IMR-90 (cell line): ENCODE measurements at regions not wholly inside any gene's neighbourhood (a gene's known extent, or its start where the extent isn't known, plus 50 kb on each side); places are given as distances from the start of the nearest gene placed in this dataset.

ENCODE experiments used
- BHLHE40 ChIP-seq: fragments of 150-350 bp; IDR thresholded peaks from 2 replicates; pipeline ENCODE4 v1.6.1; 2016; ENCODE audit warnings: mild to moderate bottlenecking, low read depth, low read length
- CEBPB ChIP-seq: IDR thresholded peaks from 2 replicates; pipeline ENCODE4 v1.6.1; 2012; ENCODE audit warnings: low read depth, low read length, improper control_type of control experiment
- FOS ChIP-seq: fragments of 150-350 bp; IDR thresholded peaks from 2 replicates; pipeline ENCODE4 v1.6.1; 2016; ENCODE audit warnings: low read depth, low read length
- MAFK ChIP-seq: IDR thresholded peaks from 2 replicates; pipeline ENCODE4 v1.6.1; 2012; ENCODE audit warnings: low read depth, low read length, improper control_type of control experiment
- MAZ ChIP-seq: IDR thresholded peaks from 2 replicates; pipeline ENCODE4 v1.6.1; 2012; ENCODE audit warnings: low read depth, mild to moderate bottlenecking, low read length, improper control_type of control experiment, moderate library complexity, borderline replicate concordance
- MXI1 ChIP-seq: IDR thresholded peaks from 2 replicates; pipeline ENCODE4 v1.6.1; 2012; ENCODE audit warnings: low read depth, mild to moderate bottlenecking, low read length, moderate library complexity, borderline replicate concordance
- POLR2A ChIP-seq: IDR thresholded peaks from 2 replicates; pipeline ENCODE4 v1.6.1; 2012; ENCODE audit warnings: mild to moderate bottlenecking, low read depth, low read length
- RAD21 ChIP-seq: IDR thresholded peaks from 2 replicates; pipeline ENCODE4 v1.6.1; 2012; ENCODE audit warnings: low read length, improper control_type of control experiment
- RCOR1 ChIP-seq: IDR thresholded peaks from 2 replicates; pipeline ENCODE4 v1.6.1; 2012; ENCODE audit warnings: mild to moderate bottlenecking, low read length, improper control_type of control experiment; ENCODE audit not compliant: insufficient replicate concordance
- RFX5 ChIP-seq: IDR thresholded peaks from 2 replicates; pipeline ENCODE4 v1.8.0; 2012; ENCODE audit warnings: low read depth, mild to moderate bottlenecking, low read length, moderate library complexity
- SMC3 ChIP-seq: fragments of 150-350 bp; IDR thresholded peaks from 2 replicates; pipeline ENCODE4 v1.6.1; 2016; ENCODE audit warnings: low read depth, mild to moderate bottlenecking, antibody characterized with exemption, low read length, moderate library complexity
- TF ChIP-seq, protein P1 (sequence below): conservative IDR thresholded peaks from 2 replicates; pipeline ENCODE4 v1.5.1; 2012; ENCODE audit warnings: mild to moderate bottlenecking, low read depth, low read length, improper control_type of control experiment

DNA sequence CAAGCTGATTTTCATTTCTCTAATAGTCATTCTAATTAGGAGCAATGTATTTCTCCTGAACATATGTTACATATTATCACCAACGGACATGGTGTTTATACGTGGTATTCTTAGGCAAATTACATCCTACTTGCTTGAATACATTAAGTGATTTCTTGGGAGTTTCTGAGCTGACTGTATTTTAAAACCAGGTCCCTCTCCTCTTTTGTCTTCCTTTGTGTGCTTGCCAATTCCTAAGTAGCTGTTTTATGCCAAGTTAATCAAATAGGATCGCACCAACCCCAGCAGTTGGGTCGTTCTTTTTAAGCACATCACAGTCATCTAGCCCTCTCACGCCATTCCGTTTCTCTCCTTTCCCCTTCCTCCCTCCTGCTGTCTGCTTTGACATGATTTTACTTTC, 75.4 kb upstream of the MAP2 start:
- TF ChIP-seq, protein P1, sequence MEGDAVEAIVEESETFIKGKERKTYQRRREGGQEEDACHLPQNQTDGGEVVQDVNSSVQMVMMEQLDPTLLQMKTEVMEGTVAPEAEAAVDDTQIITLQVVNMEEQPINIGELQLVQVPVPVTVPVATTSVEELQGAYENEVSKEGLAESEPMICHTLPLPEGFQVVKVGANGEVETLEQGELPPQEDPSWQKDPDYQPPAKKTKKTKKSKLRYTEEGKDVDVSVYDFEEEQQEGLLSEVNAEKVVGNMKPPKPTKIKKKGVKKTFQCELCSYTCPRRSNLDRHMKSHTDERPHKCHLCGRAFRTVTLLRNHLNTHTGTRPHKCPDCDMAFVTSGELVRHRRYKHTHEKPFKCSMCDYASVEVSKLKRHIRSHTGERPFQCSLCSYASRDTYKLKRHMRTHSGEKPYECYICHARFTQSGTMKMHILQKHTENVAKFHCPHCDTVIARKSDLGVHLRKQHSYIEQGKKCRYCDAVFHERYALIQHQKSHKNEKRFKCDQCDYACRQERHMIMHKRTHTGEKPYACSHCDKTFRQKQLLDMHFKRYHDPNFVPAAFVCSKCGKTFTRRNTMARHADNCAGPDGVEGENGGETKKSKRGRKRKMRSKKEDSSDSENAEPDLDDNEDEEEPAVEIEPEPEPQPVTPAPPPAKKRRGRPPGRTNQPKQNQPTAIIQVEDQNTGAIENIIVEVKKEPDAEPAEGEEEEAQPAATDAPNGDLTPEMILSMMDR, result no peak
- TF ChIP-seq RCOR1 (no peak), POLR2A (no peak), MAZ (no peak), FOS (no peak), MXI1 (no peak), RFX5 (no peak), RAD21 (no peak), MAFK (no peak), CEBPB (no peak), SMC3 (no peak), BHLHE40 (no peak)
